ENCODE measurements at regions not wholly inside any gene's neighbourhood (a gene's known extent, or its start where the extent isn't known, plus 50 kb on each side); places are given as distances from the start of the nearest gene placed in this dataset.

DNA sequence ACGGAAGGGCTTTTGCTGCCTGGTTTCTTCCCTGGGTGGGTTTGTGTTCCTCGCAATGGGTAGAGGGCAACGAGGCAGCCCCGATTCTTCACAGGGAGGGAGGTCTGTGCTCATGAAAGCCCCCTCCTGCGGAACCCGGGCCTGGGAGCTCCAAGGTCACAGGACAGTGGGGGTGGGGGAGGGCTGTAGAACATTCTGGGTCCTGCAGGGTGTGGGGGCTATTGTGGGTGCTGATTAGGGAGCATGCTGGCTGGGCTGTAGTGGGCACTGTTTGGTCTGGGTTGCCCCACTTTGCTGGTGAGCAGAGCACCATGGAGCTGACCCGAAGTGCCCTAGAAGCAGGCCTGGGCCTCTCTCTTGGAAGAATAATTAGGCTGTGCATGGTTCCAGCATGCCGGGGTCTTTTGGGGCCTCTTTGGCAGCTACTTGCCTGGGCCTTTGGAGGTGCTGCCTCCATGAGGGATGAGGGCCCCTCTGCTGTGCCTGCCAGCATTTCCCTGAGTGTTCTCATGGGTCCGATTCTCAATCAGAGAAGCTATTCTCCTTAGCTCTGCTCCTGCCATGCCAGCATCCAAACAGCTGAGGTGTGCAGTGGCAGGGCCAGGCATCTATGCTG, 232.2 kb upstream of the HS6ST1 start:
- TF ChIP-seq POLR2A (IDR thresholded peaks at IDR 0.05) = no peak
- TF ChIP-seq, protein P1, sequence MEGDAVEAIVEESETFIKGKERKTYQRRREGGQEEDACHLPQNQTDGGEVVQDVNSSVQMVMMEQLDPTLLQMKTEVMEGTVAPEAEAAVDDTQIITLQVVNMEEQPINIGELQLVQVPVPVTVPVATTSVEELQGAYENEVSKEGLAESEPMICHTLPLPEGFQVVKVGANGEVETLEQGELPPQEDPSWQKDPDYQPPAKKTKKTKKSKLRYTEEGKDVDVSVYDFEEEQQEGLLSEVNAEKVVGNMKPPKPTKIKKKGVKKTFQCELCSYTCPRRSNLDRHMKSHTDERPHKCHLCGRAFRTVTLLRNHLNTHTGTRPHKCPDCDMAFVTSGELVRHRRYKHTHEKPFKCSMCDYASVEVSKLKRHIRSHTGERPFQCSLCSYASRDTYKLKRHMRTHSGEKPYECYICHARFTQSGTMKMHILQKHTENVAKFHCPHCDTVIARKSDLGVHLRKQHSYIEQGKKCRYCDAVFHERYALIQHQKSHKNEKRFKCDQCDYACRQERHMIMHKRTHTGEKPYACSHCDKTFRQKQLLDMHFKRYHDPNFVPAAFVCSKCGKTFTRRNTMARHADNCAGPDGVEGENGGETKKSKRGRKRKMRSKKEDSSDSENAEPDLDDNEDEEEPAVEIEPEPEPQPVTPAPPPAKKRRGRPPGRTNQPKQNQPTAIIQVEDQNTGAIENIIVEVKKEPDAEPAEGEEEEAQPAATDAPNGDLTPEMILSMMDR (IDR thresholded peaks at IDR 0.05) = no peak

Measured in testis (tissue), 2 donors.